ENCODE measurements at regions not wholly inside any gene's neighbourhood (a gene's known extent, or its start where the extent isn't known, plus 50 kb on each side); places are given as distances from the start of the nearest gene placed in this dataset.

DNA sequence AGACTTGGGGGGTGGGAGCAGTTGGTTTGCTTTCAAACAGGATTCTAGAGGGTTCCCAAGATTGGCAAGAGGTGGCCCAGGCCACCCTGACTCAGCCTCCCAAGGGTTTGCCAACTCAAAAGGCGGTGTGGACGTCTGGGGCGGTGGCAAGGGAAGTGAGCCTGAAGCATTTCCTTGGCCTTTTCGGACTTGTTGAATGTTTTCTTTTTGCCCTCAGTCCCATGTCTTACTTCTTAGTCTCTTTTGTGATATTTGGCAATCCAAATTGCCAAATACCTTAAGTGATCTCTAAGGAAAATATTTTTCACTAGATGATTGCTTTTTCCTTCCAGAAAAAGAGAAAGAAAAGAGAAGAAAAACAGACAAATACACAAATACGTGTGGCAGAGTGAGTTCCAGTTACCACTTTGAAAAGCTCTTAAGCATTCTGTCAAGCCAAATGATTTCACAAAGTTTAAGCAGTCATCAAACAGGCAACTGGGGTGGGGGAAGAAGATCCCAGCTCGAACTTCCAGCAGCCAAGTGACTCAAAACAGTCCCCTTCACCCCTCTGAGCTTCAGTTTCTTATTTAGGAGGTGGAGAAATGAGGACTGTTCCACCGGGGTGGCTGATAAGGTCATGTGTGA is 374.6 kb upstream of the USP24 start:
- DNase-seq = no peak

DNA sequence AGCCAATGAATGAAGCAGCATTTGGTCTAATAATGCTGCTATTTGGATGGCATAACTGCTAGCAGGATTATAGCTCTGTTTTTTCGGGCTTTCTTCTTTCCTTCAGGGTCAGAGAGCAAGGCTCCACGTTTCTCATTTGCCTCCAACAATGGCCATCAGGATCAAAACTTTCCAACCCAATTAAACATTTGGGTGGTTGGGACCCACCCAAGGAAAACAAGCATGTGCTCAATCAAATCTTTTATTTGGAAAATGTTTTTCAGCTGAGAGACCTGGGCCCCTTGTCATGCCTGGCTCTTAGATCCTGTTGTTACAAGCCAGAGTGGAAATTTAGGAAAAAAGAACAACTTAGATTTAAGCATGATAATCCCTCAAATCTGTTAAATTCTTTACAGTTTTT is 373.1 kb upstream of the USP24 start:
- DNase-seq = no peak

DNA sequence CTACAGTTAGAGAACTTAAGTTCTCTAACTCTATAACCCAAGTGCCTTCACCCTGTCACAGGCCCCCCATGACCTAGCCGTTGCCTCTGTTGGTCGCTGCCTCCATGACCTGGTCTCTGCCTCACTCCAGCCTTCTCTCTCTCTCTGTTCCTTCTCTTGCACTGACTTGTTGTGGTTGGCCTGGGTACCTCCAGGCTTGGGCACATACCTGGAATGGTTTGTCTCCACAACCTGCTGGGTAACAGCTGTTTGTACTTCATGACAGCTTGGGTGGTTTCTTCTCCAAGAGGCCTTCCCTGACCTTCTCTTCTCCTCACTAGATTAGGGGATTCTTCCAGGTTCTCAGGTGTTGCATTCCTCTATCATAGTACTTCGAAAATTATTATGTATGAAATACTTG is 371.6 kb upstream of the USP24 start:
- no peak for DNase-seq

DNA sequence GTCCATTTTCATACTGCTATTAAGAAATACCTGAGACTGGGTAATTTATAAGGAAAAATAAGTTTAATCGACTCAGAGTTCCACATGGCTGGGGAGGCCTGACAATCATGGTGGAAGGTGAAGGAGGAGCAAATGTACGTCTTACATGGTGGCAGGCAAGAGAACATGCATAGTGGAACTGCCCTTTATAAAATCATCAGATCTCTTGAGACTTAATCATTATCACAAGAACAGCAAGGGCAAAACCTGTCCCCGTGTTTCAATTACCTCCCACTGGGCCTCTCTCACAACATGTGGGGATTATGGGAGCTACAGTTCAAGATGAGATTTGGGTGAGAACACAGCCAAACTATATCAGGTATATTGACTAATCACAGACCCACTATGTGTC is 370.2 kb upstream of the USP24 start:
- no peak for DNase-seq

DNA sequence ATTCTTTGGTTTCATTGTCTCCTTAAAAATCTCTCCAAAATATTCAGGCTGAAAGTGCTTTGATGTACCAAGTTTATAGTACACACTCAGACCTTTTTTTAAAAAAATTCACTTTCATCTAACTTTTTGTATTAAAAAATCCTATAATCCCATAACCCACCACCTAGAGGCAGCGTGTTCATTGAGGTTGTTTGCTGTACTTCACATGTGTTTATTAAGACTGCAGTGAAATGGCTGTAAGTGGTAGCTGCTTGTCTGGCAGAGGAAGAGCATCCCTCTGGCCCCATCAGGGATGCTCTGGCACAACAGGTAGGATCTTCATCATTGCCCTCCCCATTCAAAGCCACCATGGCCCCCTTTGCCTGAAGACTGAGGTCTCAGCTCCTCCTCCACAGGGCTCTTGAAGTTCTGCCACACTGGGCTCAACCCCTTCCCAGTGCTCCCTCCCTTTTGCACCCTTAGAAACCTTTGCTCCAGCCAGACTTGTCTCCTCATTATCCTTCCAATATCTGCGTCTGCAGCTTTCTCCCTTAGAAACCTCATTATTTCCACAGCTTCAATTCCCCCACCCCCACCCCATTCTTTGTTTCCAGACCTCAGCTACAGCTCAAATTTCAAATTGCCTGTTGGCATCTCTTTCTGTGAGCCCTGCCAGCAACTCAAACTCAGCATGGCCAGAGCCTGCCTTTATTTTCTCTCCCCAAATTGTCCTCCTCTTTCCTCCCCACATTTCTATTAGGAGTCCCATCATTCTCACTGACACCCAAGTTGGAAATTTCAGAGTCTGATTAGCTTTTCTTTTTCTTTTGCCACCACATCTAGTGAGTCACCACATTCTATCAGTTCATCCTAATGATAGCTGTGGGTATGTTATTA is 369.6 kb upstream of the USP24 start:
- DNase-seq = no peak

DNA sequence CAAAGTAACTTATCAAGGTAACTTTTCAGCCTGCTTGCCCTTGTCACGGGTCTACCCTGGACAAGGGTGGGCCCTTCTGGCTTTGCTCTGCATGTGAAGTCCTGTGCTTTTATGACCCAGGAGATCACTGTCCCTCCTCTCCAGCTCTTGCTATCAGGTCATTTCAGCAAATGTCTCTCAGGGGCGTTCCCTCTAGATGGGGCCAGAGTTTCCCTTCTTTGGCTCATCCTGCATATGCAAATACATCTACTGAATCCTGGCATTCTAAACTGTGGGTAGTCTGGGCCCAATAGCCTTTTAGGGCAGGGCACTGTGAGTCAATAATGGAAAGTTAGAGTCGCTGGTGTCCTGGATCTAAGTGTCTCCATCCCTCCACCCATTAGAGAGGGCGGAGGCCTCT is 366.9 kb upstream of the USP24 start:
- DNase-seq = no peak

DNA sequence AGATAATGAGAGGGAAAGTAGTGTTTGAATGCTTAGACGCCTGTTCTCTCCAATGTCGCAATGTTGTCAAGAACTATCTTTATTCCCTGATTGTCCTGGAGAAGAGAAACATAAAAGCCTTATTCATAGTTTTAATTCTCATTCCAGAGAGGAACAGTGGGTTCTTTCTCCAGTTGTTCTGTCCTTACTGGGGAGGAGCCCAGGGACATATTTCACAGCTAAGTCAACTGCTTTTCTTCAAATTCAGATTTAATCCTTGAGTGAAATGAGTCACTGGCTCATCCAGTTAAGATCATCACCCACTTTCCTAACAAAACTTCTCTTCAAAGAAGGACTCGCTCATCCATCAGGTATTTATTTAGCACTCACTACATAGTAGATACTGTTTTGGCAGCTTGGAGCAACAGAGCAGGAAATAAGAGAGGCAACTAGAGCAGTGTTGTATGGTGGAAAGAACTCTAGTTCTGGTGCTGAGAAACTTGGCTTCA is 365.7 kb upstream of the USP24 start:
- DNase-seq = no peak

DNA sequence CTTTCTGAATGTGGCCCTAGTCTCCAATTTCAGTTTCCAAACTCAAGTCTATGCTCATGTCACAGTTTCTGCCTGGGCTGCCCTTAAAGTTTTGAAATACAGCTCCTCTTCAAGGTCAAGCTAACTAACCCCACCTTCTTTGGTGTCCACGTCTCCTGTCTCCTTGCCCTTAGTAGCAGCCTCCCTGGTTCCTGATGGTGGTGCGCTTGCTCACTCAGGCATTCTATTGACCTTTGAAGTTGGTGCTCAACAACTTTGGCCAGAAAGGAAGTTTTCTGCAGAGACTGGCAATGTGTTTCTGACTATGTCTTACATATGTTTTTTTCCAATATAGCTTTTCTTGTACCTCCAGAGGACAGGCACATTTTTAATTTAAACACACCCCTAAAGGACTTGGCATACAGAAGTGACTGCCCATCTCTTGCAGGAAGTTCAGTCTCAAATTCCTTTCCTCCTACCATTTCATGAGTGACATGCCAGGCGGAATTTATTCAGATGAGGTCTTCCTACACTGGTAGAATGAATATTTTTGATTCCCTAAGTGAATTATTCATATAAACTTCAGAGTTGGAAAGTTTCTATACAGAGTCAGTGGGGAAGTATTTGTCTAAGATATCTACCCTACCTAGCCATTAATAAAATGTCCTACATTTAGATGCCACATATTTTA is 364.3 kb upstream of the USP24 start:
- DNase-seq = no peak

DNA sequence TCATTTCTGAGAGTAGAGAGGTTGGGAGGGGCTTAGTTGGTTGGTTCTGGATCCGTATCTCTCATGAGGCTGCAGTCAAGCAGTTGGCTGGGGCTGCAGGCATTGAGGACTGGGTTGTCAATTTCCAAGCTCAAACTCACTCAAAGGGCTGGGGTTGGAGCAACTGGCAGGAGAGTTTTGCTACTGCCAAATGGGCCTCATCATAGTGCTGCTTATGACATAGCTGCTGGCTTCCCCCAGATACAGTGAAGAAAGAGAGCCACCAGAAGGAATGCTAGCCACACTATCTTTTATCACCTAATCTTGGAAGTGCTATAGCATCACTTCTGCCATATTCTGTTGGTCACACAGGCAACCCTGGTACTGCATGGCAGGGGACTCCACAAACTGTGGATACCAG is 363.5 kb upstream of the USP24 start:
- DNase-seq = no peak

DNA sequence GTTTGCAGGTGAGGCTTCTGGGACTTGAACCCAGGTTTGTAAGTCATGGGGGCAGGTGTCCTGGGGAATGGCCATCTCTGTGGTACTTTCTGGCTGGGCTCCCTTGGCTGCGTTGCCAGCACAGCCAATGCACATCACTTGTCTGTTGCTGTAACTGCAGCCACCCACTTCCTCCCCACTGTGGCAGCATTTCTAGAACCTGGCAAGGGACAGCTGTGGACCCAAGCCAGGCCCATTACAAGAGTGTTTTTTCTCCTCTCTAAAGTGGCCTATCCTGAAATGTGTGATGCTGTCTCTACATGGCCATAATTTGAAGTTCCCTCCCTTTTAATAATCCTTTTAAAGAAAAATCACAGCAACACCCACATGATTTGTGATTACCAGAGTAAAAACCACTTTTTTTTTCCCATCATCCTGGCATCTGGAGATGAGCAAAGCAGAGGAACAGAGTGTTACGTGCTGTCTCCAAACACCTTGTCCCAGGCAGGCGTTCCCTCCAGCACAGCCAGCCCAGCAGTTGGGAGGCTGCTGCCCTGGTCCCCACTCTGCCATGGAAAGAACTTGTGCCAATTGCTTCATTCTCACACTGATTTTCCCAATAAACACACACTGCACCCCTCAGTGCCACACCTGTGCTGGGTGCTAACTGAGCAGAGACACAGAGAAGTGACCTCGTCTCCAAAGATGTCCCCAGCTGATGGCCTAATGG is 360.6 kb upstream of the USP24 start:
- no peak for DNase-seq

DNA sequence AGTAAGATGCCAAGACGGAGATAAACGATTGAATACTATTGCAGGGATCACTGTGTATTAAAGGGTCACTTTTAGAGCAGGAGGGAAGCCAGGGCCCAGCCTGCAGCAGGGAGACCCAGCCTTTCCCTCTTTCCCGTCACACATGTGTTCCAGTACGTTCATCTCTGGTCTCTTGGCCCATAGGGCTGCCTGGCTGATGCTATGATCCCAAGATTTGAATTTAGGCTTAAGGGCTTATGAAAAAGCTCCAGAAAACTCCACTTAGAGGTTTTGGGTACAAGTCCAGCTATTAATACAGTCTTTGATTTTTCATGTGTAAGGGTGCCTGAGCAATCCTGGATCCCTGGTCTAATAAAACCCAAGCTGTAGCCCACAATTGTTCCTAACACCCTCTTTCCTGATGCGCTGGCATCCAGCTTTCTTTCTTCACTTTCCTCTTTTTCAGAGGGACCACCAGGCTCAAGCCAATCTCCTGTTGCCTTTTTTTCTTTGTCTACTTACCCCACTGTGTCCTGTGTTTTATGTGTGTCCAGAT is 359.6 kb upstream of the USP24 start:
- no peak for DNase-seq

DNA sequence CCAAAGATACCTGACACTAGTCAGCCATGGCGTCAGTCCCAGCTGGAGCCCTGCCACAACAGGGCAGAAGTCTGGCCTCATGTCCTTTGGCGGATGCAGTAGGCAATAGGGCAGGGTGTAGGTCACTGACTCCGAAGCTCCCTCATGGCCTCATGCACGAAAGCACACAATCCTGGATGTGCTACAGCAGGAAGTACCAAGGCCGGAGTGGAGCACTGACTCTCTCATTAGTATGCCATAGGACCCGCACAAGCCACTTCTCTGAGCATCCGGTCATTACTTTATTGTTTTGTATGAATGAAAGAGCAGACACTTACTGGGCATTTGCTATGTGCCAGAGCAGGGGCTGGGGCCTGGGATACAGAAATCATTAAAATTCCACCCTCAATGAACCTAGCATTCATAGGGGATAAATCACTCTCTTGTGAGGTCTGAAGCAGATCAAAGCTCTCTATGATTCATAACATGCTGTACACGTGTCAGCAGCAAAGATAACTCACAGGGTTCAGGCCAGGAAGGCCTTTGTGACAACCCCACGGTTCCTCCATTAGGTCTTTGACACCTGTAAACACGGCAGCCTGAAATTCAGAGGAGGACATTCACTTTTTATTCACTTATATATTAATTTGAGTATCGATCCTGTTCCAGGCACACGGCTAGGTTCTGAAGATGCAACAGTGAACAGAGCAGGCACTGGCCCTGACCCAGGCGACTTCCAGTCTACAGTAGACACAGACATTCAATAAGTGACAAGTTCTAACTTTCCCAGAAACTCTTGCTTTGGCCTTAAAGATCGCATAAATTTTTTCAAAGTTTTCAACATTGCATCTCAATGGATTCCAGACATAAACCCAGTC is 357.9 kb upstream of the USP24 start:
- DNase-seq = no peak

DNA sequence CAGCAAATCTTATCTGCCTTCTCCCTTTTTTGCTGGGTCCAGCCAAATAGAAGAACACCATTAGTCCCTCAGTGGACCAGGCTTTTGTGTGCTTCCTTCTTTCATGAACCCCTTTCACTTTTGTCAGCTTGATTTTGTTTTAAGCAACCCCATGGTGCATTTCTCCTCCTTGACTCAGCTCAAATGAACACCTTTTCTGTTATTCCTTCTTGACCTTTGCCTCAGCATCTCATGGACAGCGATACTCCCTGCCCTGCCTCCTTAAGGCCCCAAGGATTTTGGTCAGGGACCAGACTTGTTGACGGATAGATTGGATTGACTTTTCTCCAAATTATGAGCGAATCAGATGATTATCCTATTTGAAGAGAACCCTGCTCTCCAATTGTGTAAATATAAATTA is 356.6 kb upstream of the USP24 start:
- no peak for DNase-seq

DNA sequence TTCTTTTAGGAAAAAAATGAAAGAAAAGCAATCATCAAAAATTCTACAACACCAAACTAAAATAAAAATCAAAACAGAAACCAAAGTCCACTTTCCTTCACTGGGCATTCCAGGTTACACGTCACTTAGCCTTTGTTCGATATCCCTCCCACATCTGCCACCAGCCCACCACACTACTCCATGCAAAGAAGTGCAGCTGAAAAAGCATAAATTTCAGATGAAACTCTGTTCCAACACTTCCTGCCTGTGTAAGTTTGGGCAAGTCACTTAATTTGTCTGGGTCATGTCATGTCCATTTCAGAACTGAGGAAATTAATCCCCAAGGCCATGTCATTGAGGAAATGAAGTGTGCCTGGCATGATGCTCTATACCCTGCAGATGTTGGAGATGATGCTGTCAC is 354.3 kb upstream of the USP24 start:
- no peak for DNase-seq

DNA sequence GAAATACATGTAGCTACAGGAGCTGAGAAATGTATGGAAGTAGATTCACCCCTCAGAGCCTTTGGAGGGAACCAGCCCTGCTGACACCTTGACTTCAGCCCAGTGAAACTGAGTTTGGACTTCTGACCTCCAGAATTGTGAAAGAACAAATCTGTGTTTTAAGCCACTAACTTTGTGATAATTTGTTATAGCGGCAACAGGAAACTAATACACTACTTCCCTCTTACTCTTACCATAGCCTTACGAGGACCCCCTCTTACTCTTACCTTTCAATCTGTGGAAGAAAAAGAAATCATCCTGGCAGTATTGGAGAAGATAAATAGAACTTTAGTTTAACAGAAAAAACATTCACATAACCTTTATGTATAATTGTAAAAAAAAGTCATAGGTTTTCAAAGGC is 353.6 kb upstream of the USP24 start:
- DNase-seq = no peak

DNA sequence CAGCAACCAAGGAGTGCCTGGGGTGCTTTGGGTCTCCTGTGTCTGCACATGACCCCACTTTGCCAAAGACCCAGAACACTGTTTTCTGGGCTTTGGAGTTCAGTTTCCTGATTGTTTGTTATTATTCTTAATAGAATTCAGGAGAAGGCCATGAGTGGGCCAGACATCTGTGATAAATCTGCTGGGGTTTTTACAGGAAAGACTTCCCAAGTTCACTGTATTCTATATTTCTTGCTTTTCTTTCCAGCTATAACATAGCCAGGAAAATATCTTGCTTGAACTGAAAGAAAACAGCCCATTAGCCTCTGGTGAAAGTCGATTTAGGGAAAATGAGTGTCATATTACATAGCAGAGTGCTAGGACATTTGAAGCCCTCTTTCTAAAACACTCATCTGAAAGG is 345.1 kb upstream of the USP24 start:
- DNase-seq = no peak

DNA sequence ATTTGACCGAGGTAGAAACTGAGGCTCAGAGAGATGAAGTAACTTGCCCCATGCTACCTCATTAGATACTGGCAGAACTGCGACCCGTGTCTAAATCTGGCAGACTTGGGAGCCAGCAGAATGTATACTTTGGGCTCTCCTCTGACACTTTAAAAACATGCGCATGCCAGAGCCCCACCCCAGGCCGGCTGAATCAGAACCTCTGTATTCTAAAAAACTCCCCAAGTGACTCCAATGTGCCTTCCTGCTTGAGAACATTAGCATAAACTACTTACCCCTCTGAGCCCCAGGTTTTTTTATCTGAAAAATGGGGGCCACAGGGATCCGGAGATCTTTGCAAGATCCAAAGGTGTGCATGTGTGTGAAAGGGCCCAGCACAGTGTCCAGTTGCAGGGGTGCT is 344.7 kb upstream of the USP24 start:
- no peak for DNase-seq

DNA sequence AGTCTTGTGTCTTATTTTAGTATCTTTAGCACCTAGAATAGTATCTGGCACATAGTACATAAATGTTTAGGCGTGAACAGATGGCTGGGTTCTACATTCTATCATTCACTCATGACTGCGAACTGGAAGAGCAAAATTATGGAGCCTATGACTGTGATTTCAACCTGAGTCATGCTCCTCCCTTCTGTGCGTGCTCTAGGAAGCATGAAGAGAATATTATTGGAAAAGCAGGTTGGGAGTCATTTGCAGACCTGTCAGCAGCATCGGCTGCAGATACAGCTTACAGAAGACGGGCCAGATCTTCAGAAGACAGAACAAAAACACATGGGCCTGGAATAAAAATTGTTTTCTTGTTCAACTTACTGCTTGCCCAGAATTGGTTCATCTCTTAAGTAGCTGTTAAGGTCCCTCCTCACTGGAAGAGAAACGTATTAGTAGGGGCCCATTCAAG is 344.0 kb upstream of the USP24 start:
- no peak for DNase-seq

DNA sequence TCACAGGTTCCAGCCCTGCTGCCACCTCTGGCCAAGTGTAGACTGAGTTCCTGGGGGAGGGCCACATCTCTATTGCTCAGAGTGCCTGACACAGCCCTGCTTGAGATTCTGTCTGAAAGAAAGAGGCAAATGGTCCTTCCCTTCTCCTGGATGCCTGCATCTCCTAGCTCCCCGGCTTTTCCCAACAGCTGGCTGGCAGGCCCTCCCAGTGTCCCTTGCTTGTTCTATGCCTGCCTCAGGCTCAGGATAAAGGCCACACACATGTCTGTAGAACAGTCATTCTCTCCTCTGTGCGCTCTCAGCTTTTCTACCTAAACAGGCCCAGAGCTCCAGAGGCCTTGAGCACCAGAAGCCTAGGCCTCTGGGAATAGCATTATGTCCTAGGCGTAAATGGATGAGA is 343.4 kb upstream of the USP24 start:
- DNase-seq = no peak

DNA sequence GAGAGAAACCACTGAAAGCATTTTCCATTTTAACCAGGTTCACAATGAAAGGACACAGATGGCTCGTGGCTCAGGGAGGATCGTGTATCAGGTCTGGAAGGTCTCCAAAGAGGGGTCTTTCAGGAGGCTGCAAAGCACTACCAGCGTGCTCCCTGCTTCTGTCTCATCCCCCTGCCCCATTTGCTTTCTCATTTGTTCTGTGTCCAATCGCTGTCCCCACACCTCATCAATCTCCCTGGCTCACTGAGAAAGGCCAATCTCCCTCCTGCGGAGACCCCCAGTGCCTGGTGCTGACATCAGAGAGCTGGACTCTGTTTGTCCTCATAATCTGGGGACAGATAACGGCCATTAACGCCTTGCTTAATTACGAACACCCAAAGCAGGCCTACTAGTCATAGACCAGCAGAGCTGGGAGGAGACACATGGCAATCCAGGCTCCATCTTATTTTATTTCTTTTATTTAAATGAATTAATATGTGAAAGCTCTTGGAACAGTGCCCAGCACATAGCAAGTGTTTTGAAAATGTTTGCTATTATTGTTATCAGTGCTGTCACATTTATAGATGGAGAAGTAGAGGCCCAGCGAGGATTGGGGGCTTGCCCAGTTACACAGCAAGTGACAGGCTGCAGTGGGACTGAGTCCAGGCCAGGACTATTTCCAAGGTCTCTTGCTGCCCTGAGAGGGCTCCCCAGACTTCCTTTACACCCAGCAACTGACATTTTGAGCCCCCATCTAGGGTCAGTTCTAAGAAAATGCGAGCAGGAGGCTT is 341.0 kb upstream of the USP24 start:
- DNase-seq = no peak

DNA sequence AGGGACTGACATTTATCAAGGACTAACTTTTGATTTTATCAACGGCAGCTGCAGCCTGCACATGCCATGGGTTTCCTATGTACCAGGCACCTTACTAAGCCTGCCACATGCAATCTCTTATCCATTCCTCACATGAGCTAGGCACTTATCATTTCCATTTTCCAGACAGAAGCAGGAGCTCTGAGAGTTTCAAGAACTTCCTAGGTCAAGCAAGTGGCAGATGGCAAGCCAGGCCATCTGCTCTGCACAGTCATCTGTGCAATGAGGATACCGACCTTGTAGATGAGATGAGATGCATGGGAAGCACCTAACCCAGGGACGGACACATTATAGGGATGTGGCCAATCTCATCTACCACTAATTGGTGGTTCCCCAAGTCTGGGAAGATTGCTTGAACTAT is 339.4 kb upstream of the USP24 start:
- no peak for DNase-seq
